ENCODE measurements at regions not wholly inside any gene's neighbourhood (a gene's known extent, or its start where the extent isn't known, plus 50 kb on each side); places are given as distances from the start of the nearest gene placed in this dataset.

GRCh38 chr4:187183346-187183745, 459.7 kb upstream of the FAT1 start:
- no peak for TF ChIP-seq EZH2 (IDR thresholded peaks at IDR 0.05; ENCODE audit: borderline replicate concordance)
- TF ChIP-seq, protein P1, sequence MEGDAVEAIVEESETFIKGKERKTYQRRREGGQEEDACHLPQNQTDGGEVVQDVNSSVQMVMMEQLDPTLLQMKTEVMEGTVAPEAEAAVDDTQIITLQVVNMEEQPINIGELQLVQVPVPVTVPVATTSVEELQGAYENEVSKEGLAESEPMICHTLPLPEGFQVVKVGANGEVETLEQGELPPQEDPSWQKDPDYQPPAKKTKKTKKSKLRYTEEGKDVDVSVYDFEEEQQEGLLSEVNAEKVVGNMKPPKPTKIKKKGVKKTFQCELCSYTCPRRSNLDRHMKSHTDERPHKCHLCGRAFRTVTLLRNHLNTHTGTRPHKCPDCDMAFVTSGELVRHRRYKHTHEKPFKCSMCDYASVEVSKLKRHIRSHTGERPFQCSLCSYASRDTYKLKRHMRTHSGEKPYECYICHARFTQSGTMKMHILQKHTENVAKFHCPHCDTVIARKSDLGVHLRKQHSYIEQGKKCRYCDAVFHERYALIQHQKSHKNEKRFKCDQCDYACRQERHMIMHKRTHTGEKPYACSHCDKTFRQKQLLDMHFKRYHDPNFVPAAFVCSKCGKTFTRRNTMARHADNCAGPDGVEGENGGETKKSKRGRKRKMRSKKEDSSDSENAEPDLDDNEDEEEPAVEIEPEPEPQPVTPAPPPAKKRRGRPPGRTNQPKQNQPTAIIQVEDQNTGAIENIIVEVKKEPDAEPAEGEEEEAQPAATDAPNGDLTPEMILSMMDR (IDR thresholded peaks at IDR 0.05; ENCODE audit: poor library complexity) = no peak

All from hepatocyte (in vitro differentiated cells).